Mesothelial cell of epicardium (in vitro differentiated cells): ENCODE measurements at regions not wholly inside any gene's neighbourhood (a gene's known extent, or its start where the extent isn't known, plus 50 kb on each side); places are given as distances from the start of the nearest gene placed in this dataset.

ENCODE experiments used
- DNase-seq, 2 experiments: peaks; one replicate each; pipeline ENCODE4 v3.0.0; 2021; ENCODE audit warnings: low spot score in 2 of 2; ENCODE audit not compliant: unreplicated experiment in 2 of 2
- H3K27ac Mint-ChIP-seq: 2 replicates; pipeline ENCODE4 v1.8.0; 2021; ENCODE audit warnings: mixed read lengths
- H3K27me3 Mint-ChIP-seq: 2 replicates; pipeline ENCODE4 v1.8.0; 2021; ENCODE audit warnings: low read depth, mixed read lengths
- H3K36me3 Mint-ChIP-seq: 2 replicates; pipeline ENCODE4 v1.8.0; 2021; ENCODE audit warnings: mixed read lengths
- H3K4me1 Mint-ChIP-seq: 2 replicates; pipeline ENCODE4 v1.8.0; 2021; ENCODE audit warnings: mixed read lengths
- H3K4me3 Mint-ChIP-seq: 2 replicates; pipeline ENCODE4 v1.8.0; 2021; ENCODE audit warnings: mild to moderate bottlenecking, moderate library complexity, mixed read lengths
- H3K9me3 Mint-ChIP-seq: 2 replicates; pipeline ENCODE4 v1.8.0; 2021; ENCODE audit warnings: mixed read lengths
- CTCF ChIP-seq: fragments of 200-600 bp; sonication (generic); IDR thresholded peaks from one replicate; pipeline ENCODE4 v1.5.0; 2021; ENCODE audit warnings: antibody characterized with exemption; ENCODE audit not compliant: unreplicated experiment

DNA sequence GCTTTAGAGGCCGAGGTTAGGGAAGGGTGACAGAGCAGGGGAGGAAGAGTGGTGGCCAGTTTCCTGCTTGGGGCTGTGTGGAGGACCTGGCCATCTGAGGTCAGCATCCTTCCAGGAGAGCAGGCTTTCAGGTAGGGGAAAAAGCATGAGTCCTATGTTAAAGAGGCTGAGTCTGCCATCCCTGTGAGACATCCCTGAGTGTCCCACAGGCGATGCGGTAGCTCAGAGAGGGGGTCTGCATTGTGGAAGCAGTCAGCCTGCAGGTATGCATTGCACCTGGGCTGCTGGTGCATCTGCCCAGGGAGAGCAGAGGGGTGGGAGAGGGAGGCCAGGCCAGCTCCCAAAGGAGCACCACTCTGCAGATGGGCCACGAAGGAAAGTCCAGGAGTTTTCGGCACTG lies 282.1 kb upstream of the ZNF32 start:
- Mint-ChIP-seq H3K9me3 (peaks cover 14% of the 10 kb centered on the region), H3K27ac (no peak overlapping the region), H3K27me3 (peaks cover 43% of the 10 kb centered on the region), H3K36me3 (no peaks in the 10 kb centered on the region), H3K4me1 (no peaks in the 10 kb centered on the region), H3K4me3 (no peak overlapping the region)
- TF ChIP-seq CTCF: no peak
- DNase-seq: no peak

DNA sequence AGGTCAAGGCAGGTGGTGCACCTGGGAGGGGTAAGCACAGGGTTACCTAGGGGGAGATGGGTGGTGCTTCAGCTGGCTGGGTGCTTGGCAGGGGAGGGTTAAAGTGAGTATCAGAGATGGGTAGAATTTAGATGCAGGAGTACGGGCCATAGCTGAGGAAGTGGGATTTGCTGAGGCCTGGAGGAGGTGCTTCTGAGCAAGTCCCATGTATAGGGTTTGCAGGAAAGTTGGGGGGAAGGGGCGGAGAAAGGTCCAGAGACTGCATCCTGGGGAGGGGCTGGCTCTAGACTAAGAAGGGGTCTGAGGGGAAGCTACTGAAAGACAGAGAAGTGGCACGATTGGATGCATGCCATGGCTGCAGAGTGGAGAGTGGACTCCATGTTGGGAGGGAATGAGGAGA lies 281.6 kb upstream of the ZNF32 start:
- Mint-ChIP-seq H3K27me3 (peaks cover 47% of the 10 kb centered on the region), H3K9me3 (peaks cover 9% of the 10 kb centered on the region), H3K36me3 (no peaks in the 10 kb centered on the region), H3K27ac (no peak overlapping the region), H3K4me3 (no peak overlapping the region), H3K4me1 (no peaks in the 10 kb centered on the region)
- no peak for TF ChIP-seq CTCF
- DNase-seq: no peak

- peaks cover 4% of the 10 kb centered on the region for H3K9me3 Mint-ChIP-seq
- no peaks in the 10 kb centered on the region for H3K4me1 Mint-ChIP-seq
- no peaks in the 10 kb centered on the region for H3K36me3 Mint-ChIP-seq
- H3K27ac Mint-ChIP-seq: no peak overlapping the region
- no peak for DNase-seq
- no peak for TF ChIP-seq CTCF
- H3K27me3 Mint-ChIP-seq: peaks cover 52% of the 10 kb centered on the region
- no peak overlapping the region for H3K4me3 Mint-ChIP-seq
Measured at GRCh38 chr10:43929122-43929521, 280.4 kb upstream of the ZNF32 start.

GRCh38 chr10:43928425-43928968 lies 279.8 kb upstream of the ZNF32 start:
- TF ChIP-seq CTCF: no peak
- no peak overlapping the region for H3K4me3 Mint-ChIP-seq
- no peaks in the 10 kb centered on the region for H3K4me1 Mint-ChIP-seq
- H3K9me3 Mint-ChIP-seq: no peaks in the 10 kb centered on the region
- no peak for DNase-seq
- H3K36me3 Mint-ChIP-seq: no peaks in the 10 kb centered on the region
- H3K27ac Mint-ChIP-seq: no peak overlapping the region
- peaks cover 52% of the 10 kb centered on the region for H3K27me3 Mint-ChIP-seq

DNA sequence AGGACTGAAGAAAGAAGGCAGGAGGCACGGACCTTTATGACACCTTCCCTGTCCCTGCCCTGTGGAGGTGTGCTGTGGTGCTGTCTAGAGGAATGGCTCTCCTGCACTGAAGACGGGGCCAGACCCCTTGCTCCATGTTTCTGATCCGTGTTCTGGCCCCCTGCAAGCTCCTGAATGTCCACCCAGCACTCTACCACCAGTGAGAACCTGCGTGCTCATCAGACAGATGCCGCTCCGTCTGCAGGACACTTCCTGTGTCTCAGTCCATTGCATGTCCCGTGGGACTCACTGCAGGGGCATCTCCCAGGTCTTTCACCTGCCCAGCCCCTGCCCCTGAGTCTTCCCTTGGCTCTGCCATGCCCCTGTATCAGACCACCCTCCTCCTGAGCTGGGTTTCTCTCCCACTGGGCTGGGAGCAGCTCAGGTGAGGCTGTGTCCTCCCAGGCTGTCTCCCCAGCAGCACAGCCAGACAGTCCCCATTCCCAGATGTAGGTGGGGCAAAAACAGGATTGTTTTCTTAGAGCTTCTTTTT lies 278.3 kb upstream of the ZNF32 start:
- peaks cover 52% of the 10 kb centered on the region for H3K27me3 Mint-ChIP-seq
- no peak for TF ChIP-seq CTCF
- no peaks in the 10 kb centered on the region for H3K9me3 Mint-ChIP-seq
- H3K36me3 Mint-ChIP-seq: no peaks in the 10 kb centered on the region
- no peak overlapping the region for H3K27ac Mint-ChIP-seq
- H3K4me1 Mint-ChIP-seq: no peaks in the 10 kb centered on the region
- H3K4me3 Mint-ChIP-seq: no peak overlapping the region
- DNase-seq: no peak

DNA sequence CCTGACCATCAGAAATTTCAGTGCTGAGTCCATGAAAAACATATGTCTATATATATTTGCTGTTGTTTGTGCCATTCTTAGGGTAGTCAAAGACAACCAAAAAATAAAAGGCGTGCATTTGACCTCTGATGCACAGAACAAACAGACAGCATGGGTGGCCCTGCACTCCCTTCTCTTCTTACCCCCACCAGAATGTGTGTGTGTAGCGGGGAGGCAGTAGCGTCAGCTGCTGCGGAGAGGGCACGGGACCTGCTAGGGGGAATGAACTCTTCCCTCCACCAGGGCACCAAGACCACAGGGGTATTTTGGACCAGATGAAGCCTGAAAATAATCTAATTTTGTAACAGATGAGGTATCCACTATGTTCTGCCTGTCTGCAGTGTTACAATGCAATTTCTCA lies 277.7 kb upstream of the ZNF32 start:
- Mint-ChIP-seq H3K4me1 (no peaks in the 10 kb centered on the region), H3K27ac (no peak overlapping the region), H3K4me3 (no peak overlapping the region), H3K27me3 (peaks cover 52% of the 10 kb centered on the region), H3K36me3 (no peaks in the 10 kb centered on the region), H3K9me3 (no peaks in the 10 kb centered on the region)
- TF ChIP-seq CTCF: no peak
- DNase-seq: no peak
